Daoy (cell line): ENCODE measurements at regions not wholly inside any gene's neighbourhood (a gene's known extent, or its start where the extent isn't known, plus 50 kb on each side); places are given as distances from the start of the nearest gene placed in this dataset.

ENCODE experiments used
- DNase-seq: peaks from one replicate; pipeline ENCODE4 v3.0.0-alpha.2; 2015; ENCODE audit warnings: low read depth

DNA sequence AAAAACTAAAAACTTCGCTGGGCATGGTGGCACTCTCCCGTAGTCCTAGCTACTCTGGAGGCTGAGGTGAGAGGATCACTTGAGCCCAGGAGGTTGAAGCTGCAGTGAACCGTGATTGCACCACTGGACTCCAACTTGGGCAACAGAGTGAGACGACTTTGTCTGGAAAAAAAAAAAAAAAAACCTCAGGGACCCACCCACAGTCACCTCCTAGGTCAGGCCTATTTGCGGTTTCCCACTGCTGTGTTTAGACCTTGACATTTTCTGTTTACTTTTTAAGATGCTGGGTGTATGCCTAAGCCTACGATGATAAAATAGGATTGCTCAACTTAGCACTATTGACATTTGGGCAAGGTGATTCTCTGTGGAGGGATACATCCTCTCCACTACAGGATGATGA, 197.4 kb upstream of the TBL1X start:
- no peak for DNase-seq

DNA sequence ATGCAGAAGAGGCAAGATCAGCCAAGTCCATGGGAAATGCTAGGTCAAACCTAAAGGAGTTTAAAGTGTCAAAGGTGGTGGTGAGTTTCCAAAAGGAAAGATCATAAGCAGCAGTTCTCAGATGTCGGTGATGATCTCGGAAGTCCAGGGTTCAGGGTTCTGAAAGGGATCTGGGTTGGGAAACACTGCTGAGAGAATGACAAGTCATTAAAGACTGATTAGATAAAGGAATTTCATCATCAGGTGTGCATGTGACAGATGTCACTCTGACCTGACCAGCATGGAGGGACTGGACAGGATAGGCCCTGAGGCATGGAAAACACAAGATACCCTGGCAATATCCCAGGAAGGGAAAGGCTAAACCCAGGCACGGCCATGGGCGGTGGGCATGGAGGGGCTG, 195.7 kb upstream of the TBL1X start:
- no peak for DNase-seq

DNA sequence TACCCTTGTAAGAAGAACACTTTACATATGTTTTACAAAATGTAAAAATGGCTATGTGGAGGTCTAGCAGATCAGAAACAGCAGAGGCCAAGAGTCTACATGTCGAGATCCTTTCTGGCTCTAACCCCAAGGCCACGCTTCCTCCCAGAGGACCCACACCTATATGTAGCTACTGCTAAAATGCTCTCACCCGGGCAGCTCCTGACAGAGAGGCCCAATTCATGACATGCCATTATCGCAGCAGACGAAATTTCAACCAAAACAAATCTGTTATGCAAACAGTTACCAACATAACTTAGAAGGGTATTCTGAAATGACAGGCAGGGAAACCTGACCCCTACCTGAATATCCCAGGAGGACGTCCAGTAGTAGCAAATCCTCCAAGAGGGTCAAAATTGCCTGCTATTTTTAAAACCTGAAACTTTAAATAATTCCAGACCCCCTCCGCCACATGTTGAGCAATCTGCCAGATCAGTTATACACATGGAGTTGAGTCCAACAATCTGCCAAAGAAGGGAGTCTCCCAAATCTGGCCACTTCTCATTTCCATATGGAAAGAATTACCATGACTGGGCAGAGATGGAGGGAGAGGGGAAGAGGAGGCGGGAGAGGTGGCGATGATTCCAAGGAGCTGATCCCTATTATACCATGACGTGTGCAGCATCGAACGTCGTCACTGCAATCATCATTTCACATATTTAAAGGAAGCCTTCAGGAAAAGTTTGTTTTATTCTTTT, 192.9 kb upstream of the TBL1X start:
- DNase-seq: no peak

DNA sequence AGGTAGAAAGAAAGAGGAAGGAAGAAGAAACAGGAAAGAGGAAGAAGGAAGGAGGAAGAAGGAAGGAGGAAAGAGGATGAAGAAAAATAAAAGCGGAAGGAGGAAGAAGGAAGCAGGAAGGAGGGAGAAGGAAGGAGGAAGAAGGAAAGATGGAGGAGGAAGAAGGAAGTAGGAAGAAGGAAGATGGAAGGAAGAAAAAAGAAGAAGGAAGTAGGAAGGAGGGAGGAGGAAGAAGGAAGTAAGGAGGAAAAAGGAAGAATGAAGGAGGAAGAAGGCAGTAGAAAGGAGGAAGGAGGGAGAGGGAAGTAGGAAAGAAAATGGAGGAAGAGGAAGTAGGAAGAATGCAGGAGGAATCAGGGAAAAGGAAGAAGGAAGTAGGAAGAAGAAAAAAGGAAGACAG, 191.1 kb upstream of the TBL1X start:
- no peak for DNase-seq

DNA sequence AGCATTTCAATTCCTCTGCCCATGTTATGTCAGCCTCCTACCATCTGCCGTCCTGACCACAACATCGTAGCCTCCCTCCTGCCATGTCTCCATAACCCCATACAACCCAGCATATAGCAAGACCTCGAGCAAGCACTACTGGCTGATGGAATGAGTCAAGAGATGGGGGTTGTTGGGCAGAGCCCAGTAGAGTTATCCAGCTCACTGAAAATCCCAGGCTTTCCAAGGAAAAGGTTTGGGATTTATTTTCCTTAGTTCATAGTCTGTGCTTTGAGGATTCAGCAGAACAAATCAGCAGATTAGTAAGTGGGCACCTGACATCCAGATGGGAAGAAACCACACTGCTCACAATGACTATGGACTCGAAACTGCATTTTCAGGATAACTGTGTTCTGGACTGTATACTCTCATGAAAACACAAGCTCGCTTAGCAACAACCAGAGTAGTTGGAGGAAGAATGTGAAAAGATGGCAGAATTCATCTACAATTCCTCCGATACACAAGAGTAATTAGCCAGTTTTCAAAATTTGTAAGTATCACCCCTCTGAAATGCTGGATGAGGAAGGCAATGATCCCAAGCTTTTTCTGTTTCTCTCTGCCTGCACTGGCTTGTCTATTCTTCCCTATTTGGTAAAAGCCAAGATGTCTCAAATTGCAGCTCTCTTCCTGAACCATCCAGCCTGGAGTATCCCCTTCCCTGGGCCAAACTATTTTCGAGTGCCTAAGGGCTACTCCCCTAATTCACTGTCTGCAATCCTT, 186.2 kb upstream of the TBL1X start:
- peak; percentile 2 for DNase-seq

DNA sequence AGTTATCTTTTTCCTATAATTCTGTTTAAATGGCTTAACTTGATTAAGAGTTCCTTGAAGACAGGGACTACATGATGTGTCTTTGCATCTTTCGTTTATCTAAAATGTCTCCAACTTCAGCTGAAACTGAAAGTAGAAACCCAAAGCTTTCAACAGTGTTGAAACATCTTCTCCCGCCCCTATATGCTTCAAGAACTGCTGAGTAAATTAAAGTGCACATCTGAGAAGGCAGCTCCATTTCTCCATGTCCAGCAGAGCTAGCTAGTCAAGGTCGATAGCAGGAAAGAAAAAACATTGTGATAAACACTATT, 185.7 kb upstream of the TBL1X start:
- DNase-seq: no peak

DNA sequence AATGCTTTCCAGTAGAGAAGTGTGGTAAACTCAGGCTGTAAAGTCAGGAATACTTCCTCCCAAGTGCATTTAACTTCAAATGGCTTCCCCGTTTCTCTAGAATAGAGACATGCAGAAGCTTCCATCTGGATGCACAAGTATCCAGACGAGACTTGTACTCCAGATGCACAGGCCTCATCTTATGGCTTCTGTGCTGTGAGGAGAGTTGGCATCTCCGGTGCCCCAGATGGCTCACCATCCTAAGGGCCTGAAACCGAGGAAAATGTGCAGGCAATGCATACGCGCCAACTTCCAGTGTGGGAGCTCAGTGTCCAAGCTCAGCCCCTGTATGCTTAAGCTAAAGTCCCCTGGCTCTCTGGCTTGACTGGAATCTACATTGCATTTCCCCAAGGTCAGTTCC, 184.0 kb upstream of the TBL1X start:
- DNase-seq: no peak

DNA sequence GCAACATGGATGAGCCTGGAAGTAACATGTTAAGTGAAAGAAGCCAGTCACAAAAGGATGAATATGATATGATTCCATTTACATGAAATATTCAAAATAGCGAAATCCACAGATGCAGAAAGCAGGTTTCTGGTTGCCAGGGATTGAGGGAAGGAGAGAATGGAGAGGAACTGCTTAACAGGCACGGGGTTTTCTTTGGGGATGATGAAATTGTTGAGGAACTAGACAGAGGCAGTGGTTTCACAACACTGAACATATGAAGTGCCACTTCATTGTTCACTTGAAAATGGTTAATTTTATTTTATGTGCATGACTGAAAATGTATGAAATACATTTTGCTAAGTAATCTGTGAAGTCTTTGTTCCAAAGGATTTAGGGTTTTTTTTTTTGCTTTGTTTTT, 182.5 kb upstream of the TBL1X start:
- no peak for DNase-seq

DNA sequence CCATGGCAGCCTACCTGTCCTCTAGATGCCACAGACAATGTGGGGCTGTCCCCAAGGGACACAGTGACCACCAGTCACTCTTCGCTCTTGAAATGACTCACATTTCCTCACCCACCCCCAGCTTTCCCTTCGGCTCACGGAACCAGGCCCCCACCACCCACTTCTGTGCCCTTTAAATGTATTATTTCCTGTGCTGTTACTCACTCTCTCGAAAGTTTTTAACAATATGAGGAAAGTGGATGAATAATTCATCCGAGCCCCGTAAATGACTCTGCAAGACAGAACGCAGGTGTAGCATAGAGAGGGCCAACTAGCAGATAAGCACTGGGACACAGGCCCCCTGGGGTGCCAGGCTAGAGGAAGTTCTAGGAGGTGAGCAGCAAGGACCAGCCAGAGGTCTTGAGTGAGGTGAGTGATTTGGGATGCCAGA, 179.5 kb upstream of the TBL1X start:
- peak; percentile 24 for DNase-seq

DNA sequence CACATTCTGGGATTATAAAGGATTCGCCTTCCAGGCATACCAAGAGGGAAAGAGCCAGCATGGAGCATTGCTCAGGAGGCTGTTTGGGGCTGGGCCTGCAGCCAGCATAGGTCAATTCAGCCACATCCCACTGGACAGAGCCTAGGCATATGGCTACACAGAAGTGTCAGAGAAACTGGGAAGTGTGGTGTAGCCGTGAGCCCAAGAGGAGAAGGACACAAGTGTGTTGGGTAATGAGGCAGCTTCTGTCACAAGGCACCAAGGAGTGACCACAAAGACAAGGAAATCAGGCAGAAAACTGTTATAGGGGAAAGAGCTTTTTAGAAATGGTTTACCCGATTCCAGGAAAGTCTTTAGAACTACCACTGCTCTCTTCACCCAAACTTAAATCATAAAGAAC, 178.6 kb upstream of the TBL1X start:
- DNase-seq: no peak

DNA sequence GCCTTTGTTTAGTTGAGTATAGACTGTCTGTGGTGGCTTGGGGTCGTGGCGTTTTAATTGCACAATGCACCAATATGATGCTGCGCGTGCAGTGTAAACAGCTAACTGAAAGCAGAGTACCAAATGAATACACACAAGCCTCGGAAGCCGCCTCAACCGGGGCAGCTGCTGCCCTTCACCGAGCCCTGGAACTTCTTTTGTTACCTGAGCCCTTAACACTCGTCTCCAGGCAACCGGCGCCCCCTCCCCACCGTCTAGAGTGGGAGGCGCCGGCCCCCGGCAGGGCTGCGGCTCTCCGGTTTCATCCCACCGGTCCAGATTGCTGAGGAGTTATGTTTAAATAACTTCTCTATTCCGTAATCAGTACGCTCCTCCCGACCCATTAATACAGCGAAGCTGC, 173.2 kb upstream of the TBL1X start:
- DNase-seq: no peak

DNA sequence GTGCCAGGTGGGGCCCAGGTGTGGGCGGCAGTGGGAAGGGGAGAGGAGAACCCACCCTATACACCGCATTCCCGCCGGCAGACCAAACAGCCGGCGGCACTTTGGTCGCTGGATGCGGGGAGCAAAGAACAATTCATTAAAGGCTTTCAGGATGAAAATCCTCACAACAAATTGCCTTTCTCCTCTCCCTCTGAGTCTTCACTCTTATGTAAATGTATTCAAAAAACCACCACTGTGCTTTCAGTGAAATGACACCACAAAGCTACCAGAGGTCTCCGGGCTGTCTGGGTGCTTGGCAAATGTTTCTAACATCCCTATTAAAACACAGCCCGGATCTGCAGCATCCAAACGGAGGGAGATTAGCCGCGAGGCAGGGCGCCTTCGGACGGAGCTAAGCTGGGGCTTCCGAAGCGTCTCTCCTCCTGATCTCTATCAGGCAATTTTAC, 171.8 kb upstream of the TBL1X start:
- DNase-seq: no peak

DNA sequence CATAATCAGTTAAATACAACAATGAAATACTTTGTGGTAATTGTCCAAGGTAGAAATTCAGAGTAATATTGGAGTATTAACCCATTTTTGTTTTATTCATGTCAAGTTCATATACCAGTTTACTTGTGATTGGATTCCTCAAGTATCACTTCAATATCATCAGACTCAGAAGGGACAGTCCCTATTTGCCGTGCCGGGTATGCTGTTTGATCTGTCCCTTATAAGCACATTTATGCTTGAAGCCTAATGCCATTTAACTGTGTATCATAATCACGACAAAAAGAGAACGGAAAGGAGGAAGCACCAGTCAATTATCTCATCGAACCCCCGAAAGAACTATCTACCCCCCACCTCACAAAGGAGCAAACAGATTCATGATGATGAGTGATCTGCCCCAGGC, 171.0 kb upstream of the TBL1X start:
- no peak for DNase-seq

DNA sequence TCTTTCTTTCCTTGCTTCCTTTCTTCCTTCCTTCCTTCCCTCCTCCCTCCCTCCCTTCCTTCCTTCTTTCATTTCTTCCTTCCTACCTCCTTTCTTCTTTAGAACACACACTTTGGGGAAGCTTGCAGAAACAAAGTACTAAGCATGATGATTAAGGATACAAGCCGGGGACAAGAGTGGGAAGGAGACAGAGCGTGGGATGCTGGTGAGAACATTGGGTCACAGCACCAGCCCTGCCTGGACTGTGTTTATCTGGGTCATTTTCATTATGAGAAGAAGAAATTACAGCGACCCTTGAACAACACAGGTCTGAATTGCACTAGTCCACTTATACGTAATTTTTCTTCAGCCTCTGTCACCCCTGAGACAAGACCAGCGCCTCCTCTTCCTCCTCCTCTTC, 169.3 kb upstream of the TBL1X start:
- DNase-seq: no peak

DNA sequence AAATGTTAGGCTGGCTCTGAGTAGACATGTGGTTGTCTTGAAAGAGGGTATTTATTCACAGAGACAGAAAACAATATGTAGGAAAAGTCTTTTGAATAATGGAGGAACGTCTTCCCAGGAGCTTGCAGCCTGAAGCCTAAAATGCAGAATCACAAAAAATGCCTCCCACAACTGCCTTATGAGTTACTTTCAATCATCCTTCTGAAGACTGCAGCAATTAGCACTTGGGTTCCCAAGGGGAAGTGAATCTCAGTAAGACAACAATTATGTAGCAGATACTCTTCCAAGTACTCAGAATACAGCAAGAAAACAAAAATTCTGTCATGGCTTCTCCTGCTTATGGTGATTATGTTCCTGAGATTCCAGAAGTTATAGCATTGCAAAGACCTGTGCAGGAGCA, 166.6 kb upstream of the TBL1X start:
- no peak for DNase-seq

DNA sequence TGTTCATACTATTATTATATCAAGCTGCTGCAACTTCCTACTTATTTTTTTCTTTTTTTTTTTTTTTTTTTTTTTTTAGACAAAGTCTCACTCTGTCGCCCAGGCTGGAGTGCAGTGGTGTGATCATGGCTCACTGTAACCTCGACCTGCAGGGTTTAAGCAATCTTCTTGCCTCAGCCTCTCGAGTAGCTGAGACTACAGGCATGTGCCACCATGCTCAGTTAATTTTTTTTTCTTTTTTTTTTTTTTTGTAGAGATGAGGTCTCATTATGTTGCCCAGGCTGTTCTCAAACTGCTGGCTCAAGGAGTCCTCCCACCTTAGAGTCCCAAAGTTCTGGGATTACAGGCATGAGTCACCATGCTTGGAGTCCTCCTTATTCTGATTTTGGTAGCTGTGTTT, 165.2 kb upstream of the TBL1X start:
- DNase-seq: peak; percentile 4

DNA sequence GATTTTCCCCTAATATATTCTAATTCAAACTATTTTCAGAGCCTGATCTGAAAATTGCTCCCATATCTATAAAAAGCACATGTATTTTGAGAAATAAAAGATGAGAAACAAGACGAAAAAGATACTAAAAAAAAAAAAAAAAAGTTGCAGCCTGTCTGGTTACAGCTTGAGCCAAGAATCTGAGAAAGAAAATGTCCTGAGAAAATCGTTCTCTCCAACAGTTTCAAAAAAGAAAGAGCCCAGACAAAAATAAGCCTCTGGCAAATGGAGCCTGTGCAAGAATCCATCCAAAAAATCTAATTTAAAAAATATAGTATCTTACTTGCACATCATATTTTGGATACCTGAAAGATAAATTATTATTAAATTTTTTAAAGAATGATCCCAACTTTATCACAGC, 163.0 kb upstream of the TBL1X start:
- DNase-seq: no peak

DNA sequence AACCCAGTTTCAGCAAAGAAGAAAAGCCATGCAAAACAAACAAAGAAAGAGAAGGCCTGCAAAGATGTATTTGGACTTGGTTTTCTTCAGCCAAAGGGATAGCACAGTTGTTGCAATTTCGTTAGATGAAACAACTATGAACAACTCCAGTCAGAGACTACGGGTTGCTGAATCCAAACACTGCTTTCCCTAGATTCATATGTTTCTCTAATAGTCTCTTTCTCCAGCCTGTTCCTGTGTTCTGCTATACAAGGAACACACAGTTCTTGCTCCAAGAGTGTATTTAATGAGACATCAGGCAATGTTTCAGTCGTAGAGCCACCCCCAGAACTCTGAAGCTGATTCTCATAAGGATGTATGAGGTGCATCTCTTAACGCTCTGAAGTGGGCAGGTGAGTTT, 162.5 kb upstream of the TBL1X start:
- DNase-seq: no peak

DNA sequence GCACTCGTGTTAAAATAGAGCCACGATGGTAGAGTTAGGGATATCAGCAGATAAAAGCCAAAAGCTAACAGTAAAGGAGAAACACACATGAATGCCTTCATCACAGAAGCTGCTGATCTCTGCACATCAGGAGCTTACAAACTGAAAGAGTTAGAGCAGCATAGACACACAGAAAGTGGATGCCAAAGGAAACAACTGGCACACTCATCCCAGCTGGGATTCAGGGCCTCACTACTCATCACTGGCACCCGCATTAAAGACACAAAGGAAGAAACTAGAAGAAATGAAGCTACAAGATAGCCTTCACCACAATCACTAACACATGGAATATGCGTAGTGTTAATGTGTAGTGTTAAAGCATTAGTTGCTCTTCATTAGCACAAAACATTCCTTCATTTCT, 156.4 kb upstream of the TBL1X start:
- DNase-seq: no peak

DNA sequence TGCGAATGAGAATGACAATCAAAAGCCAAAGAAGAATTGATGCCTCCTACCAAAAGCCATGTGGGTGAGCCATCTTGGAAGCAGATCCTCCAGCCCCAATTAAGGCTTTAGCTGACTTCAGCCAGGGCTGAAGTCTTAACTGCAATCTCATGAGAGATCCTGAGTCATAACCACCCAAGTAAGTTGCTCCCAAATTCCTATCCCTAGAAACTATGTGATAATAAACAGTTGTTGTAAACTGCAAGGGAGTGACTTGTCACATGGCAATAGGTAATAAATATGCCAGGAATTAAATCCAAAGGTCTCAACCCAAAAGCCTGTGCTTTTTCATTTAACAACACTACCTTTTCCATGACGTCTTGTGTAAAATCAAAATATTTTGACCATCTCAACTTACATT, 154.2 kb upstream of the TBL1X start:
- DNase-seq: peak; percentile 25

DNA sequence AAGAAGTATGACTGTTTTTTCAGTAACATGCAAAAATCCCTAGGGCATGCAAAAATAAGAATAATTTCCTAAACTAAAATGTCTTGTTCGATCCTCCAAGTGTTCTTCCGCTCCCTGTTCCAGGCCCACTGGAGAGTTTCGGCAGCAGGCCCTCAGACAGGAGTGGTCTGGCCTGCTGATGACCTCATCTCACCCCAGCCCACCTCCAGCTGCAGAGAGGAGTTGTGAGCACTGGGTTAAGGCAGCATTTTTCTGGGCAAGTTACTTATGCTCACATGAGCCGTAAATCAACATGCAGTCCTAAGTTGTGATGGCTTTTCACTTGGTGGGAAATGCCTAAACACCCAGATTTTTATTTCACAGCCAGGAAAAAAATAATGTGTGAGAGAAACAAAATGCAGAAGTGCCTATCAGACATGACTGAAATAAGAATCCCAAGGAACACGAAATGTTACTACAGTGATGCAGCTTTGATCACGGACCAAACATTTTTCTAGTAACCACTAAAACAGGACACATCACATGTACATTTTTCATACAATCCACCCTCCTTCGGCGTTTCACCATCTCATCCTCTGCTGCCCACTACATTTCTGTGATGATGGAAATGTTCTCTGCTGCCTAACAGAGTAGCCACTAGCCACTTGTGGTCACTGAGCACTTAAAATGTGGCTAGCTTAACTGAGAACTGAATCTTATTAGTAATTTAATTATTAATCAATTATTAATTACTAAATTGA, 153.3 kb upstream of the TBL1X start:
- no peak for DNase-seq

DNA sequence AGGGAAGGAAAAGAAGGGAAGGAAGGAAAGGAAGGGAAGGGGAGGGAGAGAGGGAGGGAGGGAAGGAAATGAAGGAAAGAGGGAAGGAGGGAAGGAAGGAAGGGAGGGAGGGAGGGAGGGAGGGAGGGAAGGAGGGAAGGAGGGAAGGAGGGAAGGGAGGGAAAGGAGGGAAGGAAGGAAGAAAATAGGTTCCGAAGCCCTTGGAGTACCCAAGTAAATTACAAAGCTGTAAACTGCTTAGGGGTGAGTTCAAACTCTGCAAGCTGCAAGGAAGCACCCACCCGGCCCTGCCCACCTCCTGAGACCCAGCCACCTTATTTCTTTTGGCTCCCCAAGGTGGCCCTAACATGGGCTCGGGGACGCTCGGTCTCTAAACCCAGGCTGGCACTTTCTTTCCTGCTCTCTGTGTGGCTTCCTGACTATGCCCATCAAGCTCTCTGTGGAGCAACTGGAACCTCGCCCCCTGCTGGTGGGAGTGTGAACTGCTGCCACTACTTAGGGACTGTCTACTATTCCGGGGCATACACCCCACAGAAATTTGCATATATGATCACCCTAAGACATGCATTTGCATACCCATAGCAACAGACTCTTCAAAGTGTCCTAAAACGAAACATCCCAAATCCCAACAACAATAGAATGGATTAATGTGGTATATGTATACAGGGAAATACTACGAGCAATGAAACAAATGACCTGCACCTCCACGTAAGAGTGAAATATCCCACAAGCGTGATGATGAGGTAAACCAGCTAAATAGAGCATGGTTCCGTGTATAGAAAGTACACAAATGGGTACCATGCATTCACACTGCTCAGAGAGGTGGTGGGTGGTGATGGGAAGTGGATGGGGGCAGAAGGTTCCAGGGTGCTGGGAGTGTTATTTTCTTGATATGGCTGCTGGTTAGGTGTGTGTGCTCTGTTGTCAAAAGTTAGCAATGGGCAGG, 151.7 kb upstream of the TBL1X start:
- peak; percentile 25 for DNase-seq
